Muscle of leg (tissue), 3 donors: ENCODE measurements at regions not wholly inside any gene's neighbourhood (a gene's known extent, or its start where the extent isn't known, plus 50 kb on each side); places are given as distances from the start of the nearest gene placed in this dataset.

Source experiments
- DNase-seq: peaks from one replicate; pipeline ENCODE4 v3.0.0; 2013
- H3K27ac ChIP-seq: one replicate; pipeline ENCODE4 v1.5.1; 2013; ENCODE audit warnings: mild to moderate bottlenecking, low read length, control low read depth
- H3K27me3 ChIP-seq: one replicate; pipeline ENCODE4 v1.6.1; 2013; ENCODE audit warnings: low read length; ENCODE audit not compliant: control insufficient read depth, insufficient read depth
- H3K36me3 ChIP-seq: one replicate; pipeline ENCODE4 v1.6.1; 2013; ENCODE audit warnings: low read length; ENCODE audit not compliant: control insufficient read depth, insufficient read depth
- H3K4me1 ChIP-seq: one replicate; pipeline ENCODE4 v1.6.1; 2013; ENCODE audit warnings: low read length; ENCODE audit not compliant: control insufficient read depth, insufficient read depth
- H3K4me3 ChIP-seq: one replicate; pipeline ENCODE4 v1.5.1; 2013; ENCODE audit warnings: low read length, control low read depth
- H3K9me3 ChIP-seq: replicated peaks from 2 replicates; pipeline ENCODE4 v1.6.1; 2013; ENCODE audit warnings: low read depth, low read length; ENCODE audit not compliant: control insufficient read depth
- WGBS: methylation state at CpG from one replicate; pipeline ENCODE4 v1.1.5; 2013; ENCODE audit warnings: missing lambda C conversion rate; ENCODE audit not compliant: insufficient coverage; 5-methylcytosine and 5-hydroxymethylcytosine counted together

GRCh38 chr11:134999590-134999989 is 587.5 kb upstream of the B3GAT1 start:
- Histone ChIP-seq H3K4me1 (peaks cover 10% of the 10 kb centered on the region), H3K9me3 (no peaks in the 10 kb centered on the region), H3K27me3 (no peaks in the 10 kb centered on the region), H3K4me3 (no peak overlapping the region), H3K27ac (no peak overlapping the region), H3K36me3 (no peaks in the 10 kb centered on the region)
- peak; percentile 11 for DNase-seq
- WGBS = 28% methylated on average over 5 of the region's 6 CpGs

- H3K9me3 ChIP-seq = no peaks in the 10 kb centered on the region
- H3K27me3 ChIP-seq = no peaks in the 10 kb centered on the region
- no peak overlapping the region for H3K27ac ChIP-seq
- peaks cover 10% of the 10 kb centered on the region for H3K4me1 ChIP-seq
- no peak for DNase-seq
- 93% methylated on average over 6 of the region's 11 CpGs for WGBS
- H3K4me3 ChIP-seq = no peak overlapping the region
- H3K36me3 ChIP-seq = no peaks in the 10 kb centered on the region
Measured at GRCh38 chr11:134997652-134998320, 585.7 kb upstream of the B3GAT1 start.

- DNase-seq = peak; percentile 81
- H3K27ac ChIP-seq = peak overlapping the region; percentile 22
- H3K27me3 ChIP-seq = no peaks in the 10 kb centered on the region
- H3K4me3 ChIP-seq = no peak overlapping the region
- H3K36me3 ChIP-seq = no peaks in the 10 kb centered on the region
- H3K9me3 ChIP-seq = no peaks in the 10 kb centered on the region
- peaks cover 10% of the 10 kb centered on the region for H3K4me1 ChIP-seq
- 20% methylated on average over 1 of the region's 5 CpGs for WGBS
Measured at GRCh38 chr11:134995741-134996140, 583.7 kb upstream of the B3GAT1 start.

GRCh38 chr11:134994431-134994830 is 582.4 kb upstream of the B3GAT1 start:
- H3K4me3 ChIP-seq = no peak overlapping the region
- no peaks in the 10 kb centered on the region for H3K36me3 ChIP-seq
- no peak overlapping the region for H3K27ac ChIP-seq
- no peaks in the 10 kb centered on the region for H3K9me3 ChIP-seq
- DNase-seq = no peak
- no peaks in the 10 kb centered on the region for H3K27me3 ChIP-seq
- peaks cover 5% of the 10 kb centered on the region for H3K4me1 ChIP-seq

GRCh38 chr11:134993691-134994243 is 581.7 kb upstream of the B3GAT1 start:
- WGBS = 77% methylated on average over 7 of the region's 7 CpGs
- H3K4me3 ChIP-seq = no peak overlapping the region
- no peak for DNase-seq
- no peaks in the 10 kb centered on the region for H3K36me3 ChIP-seq
- H3K9me3 ChIP-seq = no peaks in the 10 kb centered on the region
- no peaks in the 10 kb centered on the region for H3K27me3 ChIP-seq
- peaks cover 3% of the 10 kb centered on the region for H3K4me1 ChIP-seq
- H3K27ac ChIP-seq = no peak overlapping the region

- WGBS = 67% methylated on average over 4 of the region's 6 CpGs
- Histone ChIP-seq H3K27ac (no peak overlapping the region), H3K9me3 (no peaks in the 10 kb centered on the region), H3K27me3 (no peaks in the 10 kb centered on the region), H3K4me3 (no peak overlapping the region), H3K4me1 (peaks cover 3% of the 10 kb centered on the region), H3K36me3 (no peaks in the 10 kb centered on the region)
- DNase-seq = no peak
Measured at GRCh38 chr11:134992981-134993380, 580.9 kb upstream of the B3GAT1 start.

- peaks cover 2% of the 10 kb centered on the region for H3K27me3 ChIP-seq
- H3K4me3 ChIP-seq = no peak overlapping the region
- 47% methylated on average over 4 of the region's 4 CpGs for WGBS
- H3K27ac ChIP-seq = no peak overlapping the region
- no peaks in the 10 kb centered on the region for H3K36me3 ChIP-seq
- no peak for DNase-seq
- no peaks in the 10 kb centered on the region for H3K4me1 ChIP-seq
- H3K9me3 ChIP-seq = no peaks in the 10 kb centered on the region
Measured at GRCh38 chr11:134988495-134988894, 576.5 kb upstream of the B3GAT1 start.

GRCh38 chr11:134987822-134988221 is 575.8 kb upstream of the B3GAT1 start:
- Histone ChIP-seq H3K9me3 (no peaks in the 10 kb centered on the region), H3K4me3 (no peak overlapping the region), H3K36me3 (no peaks in the 10 kb centered on the region), H3K27me3 (peaks cover 2% of the 10 kb centered on the region), H3K27ac (no peak overlapping the region), H3K4me1 (no peaks in the 10 kb centered on the region)
- no peak for DNase-seq
- 34% methylated on average over 6 of the region's 8 CpGs for WGBS

- Histone ChIP-seq H3K36me3 (no peaks in the 10 kb centered on the region), H3K4me1 (no peaks in the 10 kb centered on the region), H3K9me3 (no peaks in the 10 kb centered on the region), H3K27me3 (peaks cover 2% of the 10 kb centered on the region), H3K4me3 (no peak overlapping the region), H3K27ac (no peak overlapping the region)
- no CpG with 5 or more reads among the region's 7 CpGs for WGBS
- DNase-seq = no peak
Measured at GRCh38 chr11:134987223-134987768, 575.3 kb upstream of the B3GAT1 start.

- Histone ChIP-seq H3K27me3 (peaks cover 2% of the 10 kb centered on the region), H3K27ac (no peak overlapping the region), H3K9me3 (no peaks in the 10 kb centered on the region), H3K4me3 (no peak overlapping the region), H3K4me1 (no peaks in the 10 kb centered on the region), H3K36me3 (no peaks in the 10 kb centered on the region)
- 59% methylated on average over 3 of the region's 8 CpGs for WGBS
- no peak for DNase-seq
Measured at GRCh38 chr11:134984421-134984820, 572.4 kb upstream of the B3GAT1 start.
